NOMO-1 (cell line): ENCODE measurements at regions not wholly inside any gene's neighbourhood (a gene's known extent, or its start where the extent isn't known, plus 50 kb on each side); places are given as distances from the start of the nearest gene placed in this dataset.

Experiments used
- DNase-seq, 2 experiments: peaks; one replicate each; lab custom pipeline; 2025; ENCODE audit not compliant: unreplicated experiment in 2 of 2; lab: John Stamatoyannopoulos, UW

DNA sequence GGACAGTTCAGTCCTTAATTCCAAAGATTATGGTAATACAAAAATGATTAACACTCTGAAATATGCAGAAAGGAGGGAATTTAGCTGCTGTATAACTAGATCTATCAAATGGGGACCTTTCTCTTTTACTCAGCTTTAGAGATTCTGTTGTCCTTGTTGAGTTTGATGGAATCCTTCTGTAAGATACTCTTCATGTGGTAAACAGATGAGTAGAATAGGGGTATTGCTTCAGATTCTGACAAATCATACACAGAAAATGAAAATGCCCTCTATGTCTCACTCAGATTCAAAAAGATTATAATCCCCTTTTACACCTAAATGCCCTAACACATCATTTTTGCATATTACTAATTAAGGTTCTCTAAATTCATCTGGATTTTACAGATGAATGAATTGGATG is 50.7 kb downstream of the ARHGAP35 start:
- no peak for DNase-seq

DNA sequence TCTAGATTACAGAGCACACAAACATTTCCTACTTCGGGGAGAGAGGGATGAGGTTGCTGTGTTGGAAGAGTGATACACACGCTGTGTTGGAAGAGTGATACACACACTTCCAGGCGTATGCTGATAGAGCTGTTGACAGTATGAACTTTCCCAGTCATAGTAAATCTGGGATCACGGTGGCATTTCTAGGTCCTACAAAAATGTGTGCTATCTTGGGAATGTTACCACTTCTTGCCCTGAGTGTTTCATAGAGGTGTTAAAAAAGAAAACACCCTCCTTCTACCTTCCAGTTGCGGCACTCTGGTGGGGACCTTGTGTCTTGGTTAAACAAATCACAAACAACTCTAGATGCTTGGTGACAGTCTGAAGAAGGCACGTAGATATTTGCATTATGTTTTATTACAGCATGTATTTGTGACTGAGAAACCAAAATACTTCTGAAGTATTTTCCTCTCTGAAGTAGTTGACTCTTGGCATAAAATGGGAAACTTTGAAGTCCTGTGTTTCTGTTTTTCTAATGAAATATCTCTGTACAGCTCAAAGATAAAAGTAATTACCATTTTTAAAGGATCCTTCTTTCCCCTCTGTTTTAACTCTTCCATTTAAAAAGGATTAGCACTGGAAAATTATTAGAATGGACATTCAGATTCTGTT is 52.5 kb downstream of the ARHGAP35 start:
- DNase-seq = no peak

DNA sequence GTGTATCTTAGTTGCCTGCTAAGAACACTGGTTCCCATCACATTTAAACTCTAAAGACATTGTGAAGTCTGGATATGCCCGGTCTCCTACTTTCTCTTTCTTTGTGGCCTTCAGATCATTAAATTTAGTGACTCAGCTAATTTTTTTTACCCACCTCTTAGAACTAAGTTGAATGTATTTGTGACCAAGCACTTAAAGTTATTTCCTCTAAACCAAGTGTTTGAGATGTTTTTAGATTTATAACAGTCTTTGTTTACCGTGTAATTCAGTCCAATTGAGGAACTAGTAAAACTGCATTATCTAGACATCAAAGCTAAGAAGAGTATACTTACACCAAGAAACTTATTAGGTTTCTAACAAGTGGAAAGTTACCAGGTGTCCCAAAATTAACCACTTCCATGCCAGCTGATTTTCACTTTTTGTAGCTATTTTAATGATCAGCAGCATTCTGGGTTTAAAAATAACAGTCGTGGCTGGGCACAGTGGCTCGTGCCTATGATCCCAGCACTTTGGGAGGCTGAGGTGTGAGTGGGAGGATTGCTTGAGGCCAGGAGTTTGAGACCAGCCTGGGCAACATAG is 53.1 kb downstream of the ARHGAP35 start:
- peak; percentile 60 to 89 for DNase-seq

DNA sequence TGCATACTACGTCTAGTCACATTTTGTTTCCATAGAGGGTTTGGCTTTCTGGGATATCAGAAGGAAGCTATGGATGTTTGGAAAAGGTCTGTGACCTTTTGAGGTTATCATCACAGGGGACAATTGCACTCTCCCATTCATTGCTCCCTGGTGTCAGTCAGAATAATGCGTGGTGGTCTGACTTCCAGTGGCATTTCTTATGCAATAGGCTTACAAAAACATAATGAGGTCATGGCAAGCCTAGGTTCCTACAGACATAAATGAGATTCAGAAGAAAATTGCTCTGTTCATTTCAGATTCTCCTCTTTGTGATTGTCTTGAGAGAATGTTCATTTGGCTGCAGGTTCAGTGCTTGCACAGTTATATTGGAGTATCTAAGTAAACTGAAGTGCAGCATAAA is 54.6 kb downstream of the ARHGAP35 start:
- no peak for DNase-seq

DNA sequence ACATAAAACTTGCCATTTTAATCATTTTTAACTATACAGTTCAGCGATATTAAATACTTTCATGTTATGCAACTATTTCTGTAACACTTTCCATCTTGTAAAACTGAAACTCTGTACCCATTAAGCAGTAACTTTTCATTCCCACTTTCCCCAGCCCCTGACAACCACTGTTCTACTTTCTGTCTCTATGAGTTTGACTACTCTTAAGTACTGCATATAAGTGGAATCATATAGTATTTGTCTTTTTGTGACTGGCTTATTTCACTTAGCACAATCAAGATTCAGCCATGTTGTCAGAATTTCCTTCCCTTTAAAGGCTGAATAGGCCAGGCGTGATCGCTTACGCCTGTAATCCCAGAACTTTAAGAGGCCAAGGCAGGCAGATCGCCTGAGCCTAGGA is 56.2 kb downstream of the ARHGAP35 start:
- DNase-seq = no peak

DNA sequence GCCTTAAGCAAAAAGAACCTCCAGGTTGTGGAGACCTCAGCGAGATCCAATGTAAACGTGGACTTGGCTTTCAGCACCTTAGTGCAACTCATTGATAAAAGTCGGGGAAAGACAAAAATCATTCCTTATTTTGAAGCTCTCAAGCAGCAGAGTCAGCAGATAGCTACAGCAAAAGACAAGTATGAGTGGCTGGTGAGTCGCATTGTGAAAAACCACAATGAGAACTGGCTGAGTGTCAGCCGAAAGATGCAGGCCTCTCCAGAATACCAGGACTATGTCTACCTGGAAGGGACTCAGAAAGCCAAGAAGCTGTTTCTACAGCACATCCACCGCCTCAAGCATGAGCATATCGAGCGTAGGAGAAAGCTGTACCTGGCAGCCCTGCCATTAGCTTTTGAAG is 58.5 kb downstream of the ARHGAP35 start:
- no peak for DNase-seq

DNA sequence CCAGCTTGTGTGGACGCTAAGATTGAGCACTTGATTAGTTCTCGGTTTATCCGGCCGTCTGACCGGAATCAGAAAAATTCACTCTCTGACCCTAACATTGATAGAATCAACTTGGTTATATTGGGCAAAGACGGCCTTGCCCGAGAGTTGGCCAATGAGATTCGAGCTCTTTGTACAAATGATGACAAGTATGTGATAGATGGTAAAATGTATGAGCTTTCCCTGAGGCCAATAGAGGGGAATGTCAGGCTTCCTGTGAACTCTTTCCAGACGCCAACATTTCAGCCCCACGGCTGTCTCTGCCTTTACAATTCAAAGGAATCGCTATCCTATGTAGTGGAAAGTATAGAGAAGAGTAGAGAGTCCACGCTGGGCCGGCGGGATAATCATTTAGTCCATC is 59.6 kb downstream of the ARHGAP35 start:
- no peak for DNase-seq

DNA sequence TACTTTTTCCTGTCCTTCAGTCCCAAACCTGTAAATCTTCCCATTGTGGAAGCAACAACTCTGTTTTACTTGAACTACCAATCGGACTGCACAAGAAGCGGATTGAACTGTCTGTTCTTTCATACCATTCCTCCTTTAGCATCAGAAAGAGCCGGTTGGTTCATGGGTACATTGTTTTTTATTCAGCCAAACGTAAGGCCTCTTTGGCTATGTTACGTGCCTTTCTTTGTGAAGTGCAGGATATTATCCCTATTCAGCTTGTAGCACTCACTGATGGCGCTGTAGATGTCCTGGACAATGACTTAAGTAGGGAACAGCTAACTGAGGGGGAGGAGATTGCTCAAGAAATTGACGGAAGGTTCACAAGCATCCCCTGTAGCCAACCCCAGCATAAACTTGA is 60.3 kb downstream of the ARHGAP35 start:
- DNase-seq = no peak

DNA sequence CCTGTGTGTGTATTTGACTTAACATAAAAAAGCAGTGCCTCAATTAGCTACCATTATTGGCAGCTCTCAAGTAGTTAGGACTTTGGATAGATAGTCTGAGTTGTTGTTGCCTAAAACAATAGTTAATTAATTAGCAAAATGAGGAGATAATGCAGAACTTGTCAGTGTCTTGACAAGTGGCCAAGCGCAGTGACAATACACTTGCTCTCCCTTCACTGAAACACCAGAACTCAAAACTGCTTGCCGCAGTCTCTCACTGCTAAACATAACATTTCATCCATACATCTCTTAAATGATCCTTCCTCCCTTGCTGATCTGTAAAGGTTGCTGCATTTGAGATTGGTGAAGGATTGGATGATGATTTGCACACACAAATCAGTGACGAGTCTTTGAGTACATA is 61.7 kb downstream of the ARHGAP35 start:
- no peak for DNase-seq

DNA sequence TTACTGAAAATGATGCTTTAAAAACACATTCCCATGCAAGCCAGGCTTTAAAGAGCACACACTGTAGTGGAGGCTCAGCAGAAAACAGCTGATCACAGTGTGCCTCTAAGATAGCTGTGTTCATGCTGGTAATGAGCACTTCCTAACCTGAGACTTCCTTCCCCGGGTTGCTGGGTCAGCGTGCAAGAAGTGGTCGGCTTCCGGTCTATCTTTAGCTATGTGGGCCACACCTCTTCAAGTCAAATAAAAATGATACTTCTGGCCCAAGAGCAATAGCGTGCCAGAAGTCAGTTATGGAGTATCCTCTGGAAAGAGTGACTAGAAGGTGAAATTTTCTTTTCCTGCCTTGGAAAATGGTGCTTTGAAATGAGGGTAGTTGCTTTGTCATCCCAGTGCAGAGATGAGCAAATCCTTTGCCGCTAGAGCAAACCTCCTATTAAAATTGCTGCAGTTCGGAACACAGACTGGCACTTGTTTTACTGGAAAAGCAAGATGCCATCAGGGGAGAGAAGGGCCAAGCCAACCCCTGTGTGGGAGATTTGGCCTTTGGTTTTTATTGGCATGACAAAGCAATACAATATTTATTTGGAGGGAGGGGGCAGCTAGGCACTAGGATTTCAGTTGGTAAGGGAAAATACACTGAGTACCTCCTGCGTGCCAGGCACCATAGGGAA is 64.2 kb downstream of the ARHGAP35 start:
- DNase-seq = peak; percentile 11 to 29

DNA sequence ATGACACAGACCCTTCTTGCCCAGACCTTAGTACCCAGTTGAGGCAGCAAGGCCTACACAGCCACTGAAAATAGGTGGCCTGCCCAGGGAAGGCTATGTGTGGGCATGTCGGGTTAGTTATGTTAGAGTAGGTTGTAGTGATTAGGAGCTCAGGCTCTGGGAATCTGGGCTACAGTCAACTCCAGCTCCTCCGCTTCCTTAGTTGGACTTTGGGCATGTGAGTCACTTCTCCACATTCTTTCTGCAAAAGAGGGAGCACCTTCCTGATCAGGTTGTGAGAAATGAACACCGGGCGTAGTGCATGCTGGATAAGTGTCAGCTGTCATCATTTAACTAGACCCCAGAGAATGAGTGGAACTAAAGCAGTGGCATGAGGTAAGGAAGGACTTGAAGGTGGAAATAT is 64.8 kb downstream of the ARHGAP35 start:
- DNase-seq = no peak

DNA sequence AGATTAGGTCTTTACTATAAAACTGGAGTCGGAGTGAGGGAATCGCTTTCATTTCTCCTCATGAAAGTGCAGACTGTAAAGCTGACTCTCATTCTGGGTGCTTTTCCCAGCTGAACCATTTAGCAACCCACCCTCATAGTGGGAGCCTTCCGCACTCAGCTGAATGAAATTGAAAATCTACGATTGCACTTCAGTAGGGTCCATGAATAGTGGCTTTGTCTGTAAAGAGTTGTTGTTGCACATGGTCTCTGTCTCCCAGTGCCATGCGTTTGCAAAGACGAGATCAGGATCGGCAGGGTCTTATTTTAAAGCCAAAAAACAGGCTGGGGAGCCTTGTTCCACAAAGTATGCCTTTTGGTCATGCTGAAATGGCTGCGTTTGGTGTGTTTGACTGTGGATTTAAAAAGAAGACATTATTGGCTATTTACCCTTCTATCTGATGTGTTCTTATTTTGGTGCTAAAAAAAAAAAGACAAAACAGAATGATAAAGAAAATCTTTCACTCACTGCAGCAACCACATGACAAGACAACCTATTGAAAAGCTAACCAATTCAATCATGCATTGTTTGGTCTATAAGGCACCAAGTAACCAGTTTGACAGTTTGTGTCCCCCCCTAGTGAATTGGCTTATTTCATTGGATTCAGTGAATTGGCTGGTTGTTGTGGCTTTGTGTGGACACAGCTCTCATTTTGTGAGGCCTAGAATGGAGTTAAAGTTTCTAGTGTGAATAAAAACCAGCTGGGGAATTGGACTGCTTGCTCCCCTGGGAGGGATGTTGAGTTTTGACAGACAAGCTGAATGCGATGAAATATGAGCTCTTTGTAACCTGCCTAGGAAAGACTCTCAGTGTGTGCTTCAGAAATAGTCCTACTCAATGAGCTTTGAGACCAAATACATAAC is 65.6 kb downstream of the ARHGAP35 start:
- DNase-seq = no peak

DNA sequence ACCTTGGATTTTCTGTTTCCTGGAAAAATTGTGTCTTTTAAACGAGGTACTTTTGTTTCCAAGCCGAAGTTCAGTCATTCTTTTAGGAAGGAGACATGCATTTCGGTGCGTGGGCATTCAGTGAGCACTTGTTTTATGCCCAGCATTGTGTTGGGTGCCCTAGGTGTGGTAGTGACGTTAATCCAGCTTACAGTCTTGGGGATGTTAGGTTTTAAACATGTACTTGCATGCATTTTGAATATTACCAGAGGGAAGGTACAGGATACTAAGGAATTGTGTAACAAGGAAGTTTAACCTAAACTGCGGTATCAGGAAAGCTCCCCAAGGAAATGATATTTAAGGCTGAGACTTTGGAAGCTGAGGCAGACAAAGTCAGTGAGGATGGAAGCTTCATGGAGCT is 66.3 kb downstream of the ARHGAP35 start:
- DNase-seq = no peak

DNA sequence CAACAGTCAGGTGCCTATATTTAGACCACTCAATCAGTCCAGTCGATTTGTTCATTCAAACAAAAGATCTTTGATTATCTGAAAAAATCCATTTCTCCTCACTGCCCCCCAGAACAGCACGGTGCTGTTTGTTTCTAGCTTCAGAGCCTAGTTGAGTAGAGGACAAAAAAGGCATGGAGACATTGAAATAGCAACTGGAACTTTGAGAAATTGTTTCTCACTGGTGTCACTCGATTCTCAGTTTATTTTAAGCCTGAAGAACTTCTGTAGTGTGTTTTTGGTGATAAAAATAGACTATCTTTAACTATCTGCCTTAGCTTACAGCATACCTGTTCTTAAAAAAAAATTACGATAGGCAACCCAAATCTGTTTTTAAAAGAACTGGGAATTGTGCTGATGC is 67.1 kb downstream of the ARHGAP35 start:
- DNase-seq = no peak

DNA sequence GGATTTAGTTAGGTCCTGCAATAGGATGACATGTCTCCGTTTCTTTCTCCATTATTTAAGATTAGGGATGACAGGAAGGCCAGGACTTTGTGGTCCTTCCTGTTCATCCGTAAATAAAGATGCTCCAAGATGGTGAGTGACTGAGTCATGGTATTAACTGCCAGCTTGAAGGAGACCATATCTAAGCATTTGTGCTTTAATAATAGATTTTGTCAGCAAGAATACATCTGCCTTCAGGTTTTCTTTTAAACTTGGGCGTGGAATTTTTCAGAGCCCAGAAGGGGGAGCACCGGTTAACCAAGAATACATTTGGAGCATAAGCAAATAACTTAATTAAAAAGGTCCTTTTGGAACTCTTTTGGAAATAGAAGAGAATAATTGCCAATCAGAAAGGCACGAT is 68.2 kb downstream of the ARHGAP35 start:
- DNase-seq = no peak

DNA sequence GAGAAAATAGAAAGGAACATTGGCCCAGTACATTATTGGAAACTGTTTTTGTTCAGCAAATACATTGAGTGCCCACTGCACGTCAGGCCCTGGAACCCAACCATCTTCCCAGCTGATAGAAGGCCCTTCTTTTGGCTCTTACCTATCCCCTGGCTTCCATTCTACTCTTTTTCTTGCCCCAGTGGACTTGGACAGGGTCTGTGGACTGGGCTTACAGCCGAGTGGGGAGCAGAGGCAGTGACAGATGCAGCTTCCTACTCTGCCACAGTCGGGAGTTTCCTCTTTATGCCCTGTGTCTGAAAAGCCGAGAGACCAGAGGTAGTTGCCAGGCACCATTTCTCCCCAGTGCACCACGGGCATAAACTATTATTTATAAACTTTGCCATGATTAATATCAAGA is 70.4 kb downstream of the ARHGAP35 start:
- DNase-seq = no peak

DNA sequence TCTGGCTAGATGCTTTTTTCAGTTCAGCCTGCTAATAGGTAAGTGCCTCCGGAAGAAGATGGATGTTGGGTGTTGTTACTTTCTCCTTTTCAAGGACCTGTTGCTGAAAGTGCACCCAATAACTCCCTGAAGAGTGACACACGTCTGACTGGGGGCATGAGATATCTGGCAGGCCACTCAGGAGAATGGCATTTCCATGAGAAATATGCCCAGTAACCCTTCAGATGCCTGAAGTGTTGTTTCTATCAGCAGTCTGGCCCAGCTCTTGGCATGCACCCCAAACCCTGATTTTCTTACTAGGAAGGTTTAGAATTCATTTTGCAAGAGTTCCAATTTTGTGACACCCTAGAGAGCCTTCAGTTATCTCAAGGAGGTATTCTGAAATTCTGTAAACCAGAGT is 71.5 kb downstream of the ARHGAP35 start:
- DNase-seq = no peak

DNA sequence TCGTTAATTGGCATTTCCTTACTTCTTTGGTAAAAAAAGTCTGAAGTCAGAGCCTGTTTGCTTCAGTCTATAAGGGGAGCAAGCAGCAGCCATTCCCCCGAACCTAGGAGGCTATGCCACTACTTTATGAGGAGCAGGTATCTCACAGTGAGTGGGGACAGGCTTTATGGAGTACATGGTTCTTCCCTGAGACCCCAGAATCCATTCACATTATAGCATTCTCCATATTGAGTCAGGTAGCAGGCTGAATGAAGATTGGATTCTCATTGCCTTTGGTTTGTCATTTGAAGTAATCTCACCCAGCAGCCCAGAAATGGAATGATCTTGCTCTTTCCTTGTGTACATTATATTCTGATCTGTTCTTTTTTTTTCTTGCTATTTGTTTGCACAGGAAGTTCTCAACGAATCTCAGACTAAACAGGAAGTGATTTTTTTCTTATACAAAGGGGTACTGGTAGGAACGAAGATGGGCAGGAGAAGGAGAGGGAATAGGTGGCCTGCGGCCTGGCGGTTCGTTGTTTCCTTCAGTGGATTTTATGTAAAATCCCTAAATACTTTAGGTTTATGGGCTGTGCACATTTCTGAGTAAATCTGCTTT is 74.4 kb downstream of the ARHGAP35 start:
- peak in 1 of 2 experiments; percentile 15 for DNase-seq

DNA sequence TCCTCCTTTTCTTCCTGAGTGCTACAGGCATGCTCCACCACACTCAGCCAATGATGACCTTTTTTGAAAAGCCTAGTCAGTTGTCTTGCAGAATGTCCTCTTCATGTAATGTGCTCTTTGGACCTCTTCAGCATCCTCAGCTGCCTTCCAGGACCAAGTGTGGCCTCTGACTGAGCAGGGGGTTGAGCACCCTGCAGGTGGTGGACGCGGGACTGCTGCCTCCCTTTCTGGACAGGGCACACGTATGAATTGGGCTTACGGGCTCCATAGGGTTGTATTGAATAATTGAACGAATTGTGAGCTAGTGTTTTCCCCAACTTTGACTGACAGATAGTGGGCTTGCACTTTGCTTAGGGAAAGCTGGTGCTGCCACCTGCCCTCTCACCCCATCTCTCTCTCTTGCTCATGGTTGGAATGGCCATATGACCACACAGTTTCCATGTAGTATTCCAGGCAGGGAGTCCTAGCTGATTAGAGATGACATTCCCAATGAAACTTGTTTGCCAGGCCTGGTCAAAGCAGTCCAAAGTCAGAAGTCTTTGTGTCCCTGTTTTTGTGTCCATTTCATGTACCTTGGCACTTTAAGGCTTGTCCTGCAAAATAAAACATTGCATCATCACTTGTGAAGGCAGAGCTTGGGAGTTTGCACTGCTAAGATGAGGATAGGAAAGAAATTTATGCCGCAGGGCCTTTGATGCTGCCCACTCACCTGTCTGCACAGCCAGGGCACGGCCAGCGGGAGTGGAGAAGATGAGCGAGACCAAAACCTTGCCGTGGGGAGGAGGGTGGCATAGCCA is 76.3 kb upstream of the NPAS1 start:
- no peak for DNase-seq

DNA sequence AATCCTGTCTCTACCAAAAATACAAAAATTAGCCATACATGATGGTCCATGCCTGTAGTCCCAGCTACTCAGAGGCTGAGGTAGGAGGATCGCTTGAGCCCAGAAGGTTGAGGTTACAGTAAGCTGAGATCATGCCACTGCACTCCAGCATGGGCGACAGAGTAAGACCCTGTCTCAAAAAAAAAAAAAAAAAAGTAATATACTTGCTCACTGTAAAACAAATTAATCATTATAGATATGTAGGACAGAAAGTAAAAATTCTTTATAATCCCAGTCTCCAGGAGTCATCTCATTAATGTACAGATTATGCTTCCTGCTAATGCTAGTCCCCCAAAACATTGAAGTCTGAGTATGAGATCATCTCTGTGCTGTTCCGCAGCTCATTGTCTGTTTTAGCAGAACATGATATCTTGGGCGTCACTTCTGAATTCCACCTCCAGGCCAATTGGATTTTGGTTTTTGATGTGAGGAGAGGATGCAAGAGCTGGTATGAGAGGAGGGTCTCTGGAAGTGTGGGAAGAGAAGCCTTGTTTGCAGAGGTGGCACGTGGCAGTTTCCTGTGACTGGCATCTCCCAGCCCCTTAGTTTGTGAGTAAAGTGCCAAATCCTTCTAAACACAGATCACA is 75.4 kb upstream of the NPAS1 start:
- no peak for DNase-seq
